SJSA1 (cell line): ENCODE measurements at regions not wholly inside any gene's neighbourhood (a gene's known extent, or its start where the extent isn't known, plus 50 kb on each side); places are given as distances from the start of the nearest gene placed in this dataset.
"Not testable (repeated sequence)": the region's sequence is repeated elsewhere in the genome, so short reads cannot be mapped to it uniquely, and the experiment has no call there.

Source experiments
- DNase-seq, 2 experiments: peaks; one replicate each; pipeline ENCODE4 v3.0.0-alpha.2; 2015 to 2020; ENCODE audit warnings: low spot score in 2 of 2, low read depth in 1 of 2
- H3K27ac ChIP-seq: fragments of 250-450 bp; sonication (Bioruptor Pico); 2 replicates; pipeline ENCODE4 v1.5.1; 2020; ENCODE audit warnings: mild to moderate bottlenecking, moderate library complexity
- H3K27me3 ChIP-seq: fragments of 250-450 bp; sonication (Bioruptor Pico); replicated peaks from 2 replicates; pipeline ENCODE4 v1.5.1; 2020; ENCODE audit warnings: mild to moderate bottlenecking, moderate library complexity
- H3K36me3 ChIP-seq: fragments of 250-450 bp; sonication (Bioruptor Pico); 2 replicates; pipeline ENCODE4 v1.5.1; 2020; ENCODE audit warnings: mild to moderate bottlenecking
- H3K4me1 ChIP-seq: fragments of 250-450 bp; sonication (Bioruptor Pico); replicated peaks from 2 replicates; pipeline ENCODE4 v1.6.1; 2021; ENCODE audit warnings: mild to moderate bottlenecking
- H3K4me3 ChIP-seq: fragments of 250-450 bp; sonication (Bioruptor Pico); 2 replicates; pipeline ENCODE4 v1.5.1; 2020; ENCODE audit warnings: mild to moderate bottlenecking
- H3K9me3 ChIP-seq: fragments of 250-450 bp; sonication (Bioruptor Pico); replicated peaks from 2 replicates; pipeline ENCODE4 v1.5.1; 2020; ENCODE audit warnings: mild to moderate bottlenecking

- not testable (repeated sequence) for H3K27me3 ChIP-seq, H3K4me1 ChIP-seq, DNase-seq, H3K27ac ChIP-seq, H3K36me3 ChIP-seq, H3K4me3 ChIP-seq, H3K9me3 ChIP-seq
These were observed 311.2 kb upstream of the SOX4 start for GRCh38 chr6:21282360-21282759.

DNA sequence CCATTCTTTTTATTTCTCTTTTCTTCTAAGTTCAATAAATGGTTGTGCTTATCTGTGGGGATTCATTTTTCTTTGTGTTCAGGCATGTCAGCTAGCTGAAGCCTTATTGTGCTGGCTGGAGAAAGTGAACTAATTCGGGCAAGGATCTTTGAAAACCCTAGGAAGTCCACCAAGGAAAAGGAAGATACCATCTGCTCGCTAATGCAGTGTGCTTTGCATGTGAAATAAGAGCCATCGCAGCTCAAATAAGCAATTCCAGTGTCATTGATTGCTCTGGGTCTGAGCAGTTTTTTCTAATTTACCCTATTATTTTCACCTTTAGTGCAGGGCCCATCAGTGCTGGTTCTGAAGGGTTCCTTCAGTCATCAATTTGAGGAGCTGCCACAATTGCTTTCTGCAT is 309.4 kb upstream of the SOX4 start:
- no peak for DNase-seq
- Histone ChIP-seq H3K27ac (no peak overlapping the region), H3K27me3 (no peaks in the 10 kb centered on the region), H3K9me3 (no peaks in the 10 kb centered on the region), H3K4me3 (no peak overlapping the region), H3K4me1 (no peaks in the 10 kb centered on the region), H3K36me3 (no peaks in the 10 kb centered on the region)

- no peaks in the 10 kb centered on the region for H3K27me3 ChIP-seq
- H3K4me1 ChIP-seq, result no peaks in the 10 kb centered on the region
- H3K27ac ChIP-seq, result no peak overlapping the region
- H3K4me3 ChIP-seq, result no peak overlapping the region
- no peak for DNase-seq
- H3K36me3 ChIP-seq, result no peaks in the 10 kb centered on the region
- no peaks in the 10 kb centered on the region for H3K9me3 ChIP-seq
These were observed 308.8 kb upstream of the SOX4 start for GRCh38 chr6:21284706-21285105.

- no peaks in the 10 kb centered on the region for H3K4me1 ChIP-seq
- no peaks in the 10 kb centered on the region for H3K36me3 ChIP-seq
- 0 out of 2 replicates have a peak, but pooled peaks cover 3% of the 10 kb centered on the region for H3K27me3 ChIP-seq
- H3K4me3 ChIP-seq, result no peak overlapping the region
- no peak for DNase-seq
- H3K9me3 ChIP-seq, result no peaks in the 10 kb centered on the region
- no peak overlapping the region for H3K27ac ChIP-seq
These were observed 299.4 kb upstream of the SOX4 start for GRCh38 chr6:21294144-21294543.

DNA sequence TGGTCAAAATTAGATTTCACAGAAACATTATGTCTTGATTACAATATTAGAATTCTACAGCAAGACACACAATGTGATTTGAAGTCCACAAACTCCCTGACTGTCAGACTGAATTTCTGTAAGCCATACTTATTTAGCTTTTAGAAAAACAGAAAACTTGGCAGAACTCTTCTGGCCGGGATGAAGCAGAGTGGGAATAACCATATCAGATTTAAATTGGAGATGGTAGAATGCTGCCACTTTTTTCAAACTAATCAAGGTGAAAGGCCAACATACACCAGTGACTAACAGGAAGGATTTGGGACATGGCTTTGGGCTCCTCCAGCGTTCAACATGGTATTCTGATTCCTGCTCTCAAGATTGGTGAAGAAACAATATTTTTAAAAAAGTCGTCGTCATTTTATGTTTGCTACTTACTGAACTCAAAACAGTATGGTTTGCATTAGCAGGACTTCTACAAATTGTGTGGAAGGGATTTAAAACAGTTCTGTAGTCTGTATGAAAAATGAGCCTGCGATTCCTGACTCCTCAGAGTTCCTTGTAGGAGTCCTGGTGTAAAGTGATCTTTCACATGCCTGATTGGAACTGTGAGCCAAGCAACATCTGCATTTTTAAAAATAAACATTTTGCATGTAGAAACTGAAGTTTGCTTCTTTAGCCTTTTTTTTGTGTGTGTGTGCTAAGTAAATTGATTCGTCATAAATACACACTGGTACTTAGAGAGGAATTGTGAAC is 297.9 kb upstream of the SOX4 start:
- H3K27ac ChIP-seq, result no peak overlapping the region
- no peaks in the 10 kb centered on the region for H3K36me3 ChIP-seq
- 0 out of 2 replicates have a peak, but pooled peaks cover 3% of the 10 kb centered on the region for H3K27me3 ChIP-seq
- H3K9me3 ChIP-seq, result no peaks in the 10 kb centered on the region
- no peak for DNase-seq
- H3K4me3 ChIP-seq, result no peak overlapping the region
- no peaks in the 10 kb centered on the region for H3K4me1 ChIP-seq

GRCh38 chr6:21297665-21298064 is 295.9 kb upstream of the SOX4 start:
- no peaks in the 10 kb centered on the region for H3K36me3 ChIP-seq

DNA sequence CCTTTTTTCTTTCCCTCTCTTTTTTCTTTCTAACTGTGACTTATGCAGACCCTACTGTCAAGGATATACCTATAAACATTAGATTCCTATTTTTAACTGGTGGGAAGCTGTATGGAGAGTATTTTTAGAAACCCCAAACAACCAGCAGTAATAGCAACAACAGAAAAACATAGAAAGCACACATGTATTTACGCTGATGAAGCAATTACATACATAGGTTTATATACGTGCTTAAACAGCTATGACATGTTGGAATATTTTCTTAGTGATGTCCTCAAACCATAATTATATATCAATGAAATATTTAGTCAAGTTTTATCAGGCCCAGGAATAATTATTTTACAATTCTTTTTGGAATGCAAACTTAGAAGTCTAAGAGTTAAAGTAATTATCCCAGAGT is 294.3 kb upstream of the SOX4 start:
- Histone ChIP-seq H3K9me3 (no peaks in the 10 kb centered on the region), H3K27me3 (0 out of 2 replicates have a peak, but pooled peaks cover 3% of the 10 kb centered on the region), H3K4me3 (no peak overlapping the region), H3K4me1 (no peaks in the 10 kb centered on the region), H3K27ac (no peak overlapping the region), H3K36me3 (no peaks in the 10 kb centered on the region)
- no peak for DNase-seq

More at GRCh38 chr6:21297665-21298064, 295.9 kb upstream of the SOX4 start:
- no peak for DNase-seq
- H3K27me3 ChIP-seq, result 0 out of 2 replicates have a peak, but pooled peaks cover 3% of the 10 kb centered on the region
- H3K4me3 ChIP-seq, result no peak overlapping the region
- no peaks in the 10 kb centered on the region for H3K4me1 ChIP-seq
- H3K27ac ChIP-seq, result no peak overlapping the region
- H3K9me3 ChIP-seq, result no peaks in the 10 kb centered on the region

- Histone ChIP-seq H3K4me3 (no peak overlapping the region), H3K4me1 (no peaks in the 10 kb centered on the region), H3K36me3 (no peaks in the 10 kb centered on the region), H3K9me3 (no peaks in the 10 kb centered on the region), H3K27ac (no peak overlapping the region), H3K27me3 (0 out of 2 replicates have a peak, but pooled peaks cover 3% of the 10 kb centered on the region)
- no peak for DNase-seq
These were observed 293.1 kb upstream of the SOX4 start for GRCh38 chr6:21300439-21300838.

- no peaks in the 10 kb centered on the region for H3K4me1 ChIP-seq
These were observed 287.6 kb upstream of the SOX4 start for GRCh38 chr6:21305893-21306332.

DNA sequence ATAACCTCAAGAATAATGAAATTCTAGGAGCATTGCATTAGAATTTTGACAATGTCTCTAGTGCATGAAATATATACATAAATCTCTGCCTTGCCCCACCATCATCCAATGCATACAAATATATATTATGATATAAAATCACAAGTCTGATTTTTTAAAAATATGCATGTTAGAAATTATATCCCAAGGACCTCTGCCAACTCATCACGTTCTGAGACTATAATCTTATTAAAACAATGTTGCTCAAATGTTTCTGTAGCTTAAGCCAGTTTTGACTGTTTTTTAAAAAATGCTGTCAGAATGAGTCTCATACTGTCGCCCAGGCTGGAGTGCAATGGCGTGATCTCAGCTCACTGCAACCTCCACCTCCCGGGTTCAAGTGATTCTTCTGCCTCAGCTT is 287.0 kb upstream of the SOX4 start:
- Histone ChIP-seq H3K36me3 (no peaks in the 10 kb centered on the region), H3K4me1 (no peaks in the 10 kb centered on the region), H3K4me3 (no peak overlapping the region), H3K9me3 (no peaks in the 10 kb centered on the region), H3K27ac (no peak overlapping the region), H3K27me3 (no peaks in the 10 kb centered on the region)
- no peak for DNase-seq

More at GRCh38 chr6:21305893-21306332, 287.6 kb upstream of the SOX4 start:
- Histone ChIP-seq H3K27ac (no peak overlapping the region), H3K4me3 (no peak overlapping the region), H3K9me3 (no peaks in the 10 kb centered on the region), H3K36me3 (no peaks in the 10 kb centered on the region), H3K27me3 (no peaks in the 10 kb centered on the region)
- DNase-seq, result no peak

DNA sequence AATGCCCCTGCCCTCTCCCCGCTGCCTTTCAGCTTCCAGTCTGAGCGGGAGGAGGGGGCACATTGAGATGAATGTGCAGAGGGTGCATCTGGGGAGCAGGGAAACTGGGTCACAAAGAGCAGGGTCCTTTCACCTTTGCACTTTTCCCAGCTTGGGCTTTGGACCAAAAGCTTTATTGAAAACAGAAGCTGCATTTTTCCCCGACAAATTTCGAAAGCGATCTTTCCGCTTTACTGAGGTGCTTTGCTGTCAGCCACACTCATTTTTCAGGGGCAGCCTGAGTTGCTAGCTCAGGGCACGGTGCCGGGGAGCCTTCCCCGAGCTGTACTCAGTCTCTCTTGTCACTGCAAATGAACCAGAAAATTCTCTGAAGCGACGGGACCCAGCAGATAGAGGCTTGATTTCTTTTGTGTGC is 283.7 kb upstream of the SOX4 start:
- H3K9me3 ChIP-seq, result no peaks in the 10 kb centered on the region
- no peak for DNase-seq
- no peaks in the 10 kb centered on the region for H3K27me3 ChIP-seq
- no peaks in the 10 kb centered on the region for H3K4me1 ChIP-seq
- no peak overlapping the region for H3K4me3 ChIP-seq
- H3K36me3 ChIP-seq, result no peaks in the 10 kb centered on the region
- no peak overlapping the region for H3K27ac ChIP-seq

GRCh38 chr6:21310568-21311140 is 282.9 kb upstream of the SOX4 start:
- no peaks in the 10 kb centered on the region for H3K4me1 ChIP-seq
- H3K9me3 ChIP-seq, result no peaks in the 10 kb centered on the region
- no peak overlapping the region for H3K4me3 ChIP-seq
- H3K27me3 ChIP-seq, result no peaks in the 10 kb centered on the region
- DNase-seq, result no peak
- H3K27ac ChIP-seq, result no peak overlapping the region
- H3K36me3 ChIP-seq, result no peaks in the 10 kb centered on the region

DNA sequence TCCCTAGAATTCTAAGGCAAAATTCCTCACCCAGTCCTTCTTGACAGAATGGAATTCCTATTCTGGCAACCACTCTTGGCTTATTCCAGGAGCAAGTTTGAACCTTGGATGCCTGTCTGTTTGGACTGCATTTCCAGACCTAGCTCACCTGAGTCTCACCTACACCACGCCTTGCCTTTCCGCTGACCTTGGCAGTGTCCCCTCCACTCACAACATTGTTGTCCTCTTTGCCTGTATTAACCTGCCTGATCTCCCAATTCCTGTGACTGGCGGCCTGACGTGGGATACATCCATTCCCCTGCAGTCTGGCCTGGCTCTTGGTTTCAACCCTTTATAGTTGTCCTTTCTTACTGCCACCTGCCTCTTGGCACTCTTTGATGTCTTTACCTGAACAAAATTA is 281.4 kb upstream of the SOX4 start:
- H3K4me1 ChIP-seq, result no peaks in the 10 kb centered on the region
- H3K9me3 ChIP-seq, result no peaks in the 10 kb centered on the region
- no peak overlapping the region for H3K4me3 ChIP-seq
- DNase-seq, result no peak
- H3K27me3 ChIP-seq, result no peaks in the 10 kb centered on the region
- no peak overlapping the region for H3K27ac ChIP-seq
- H3K36me3 ChIP-seq, result no peaks in the 10 kb centered on the region

GRCh38 chr6:21317642-21318041 is 275.9 kb upstream of the SOX4 start:
- H3K27me3 ChIP-seq, result no peaks in the 10 kb centered on the region
- H3K36me3 ChIP-seq, result no peaks in the 10 kb centered on the region
- no peak overlapping the region for H3K27ac ChIP-seq
- H3K9me3 ChIP-seq, result no peaks in the 10 kb centered on the region
- no peak for DNase-seq
- H3K4me3 ChIP-seq, result no peak overlapping the region
- H3K4me1 ChIP-seq, result no peaks in the 10 kb centered on the region
